ENCODE measurements at regions not wholly inside any gene's neighbourhood (a gene's known extent, or its start where the extent isn't known, plus 50 kb on each side); places are given as distances from the start of the nearest gene placed in this dataset.

DNA sequence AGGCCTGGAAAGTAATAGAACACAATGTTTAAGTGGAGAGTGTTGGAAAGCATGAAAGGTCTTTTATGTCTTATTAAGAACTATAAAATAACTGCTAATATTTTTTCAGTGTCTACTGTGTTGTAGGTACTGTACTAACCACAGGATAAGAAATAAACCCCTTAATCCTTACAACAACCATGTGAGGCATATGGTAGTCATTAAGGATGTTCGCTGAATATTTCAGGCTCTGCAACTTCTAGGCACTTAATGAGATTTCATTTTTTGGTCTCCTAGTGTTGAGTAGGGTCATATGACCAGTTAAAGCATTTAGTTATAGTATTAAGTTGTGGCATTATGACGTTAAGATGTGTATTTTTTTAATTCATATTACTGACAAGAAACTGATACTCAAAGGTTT, 346.6 kb upstream of the KCNH7 start:
- intact Hi-C loops (cut with DNase I; ENCODE audit: low total_unique reads): loop anchor here (10.0 kb wide), 1 partner anchor 1290 kb away; no protein-coding TSS in a partner anchor
- no peaks in the 10 kb centered on the region for H3K36me3 ChIP-seq
- no peak overlapping the region for H3K27ac ChIP-seq
- H3K4me3 ChIP-seq: no peak overlapping the region
- no peaks in the 10 kb centered on the region for H3K4me1 ChIP-seq
- H3K27me3 ChIP-seq: no peaks in the 10 kb centered on the region
- ATAC-seq (no peak), DNase-seq (no peak)
- no peak for TF ChIP-seq POLR2A (IDR thresholded peaks at IDR 0.05)
- TF ChIP-seq, protein P1, sequence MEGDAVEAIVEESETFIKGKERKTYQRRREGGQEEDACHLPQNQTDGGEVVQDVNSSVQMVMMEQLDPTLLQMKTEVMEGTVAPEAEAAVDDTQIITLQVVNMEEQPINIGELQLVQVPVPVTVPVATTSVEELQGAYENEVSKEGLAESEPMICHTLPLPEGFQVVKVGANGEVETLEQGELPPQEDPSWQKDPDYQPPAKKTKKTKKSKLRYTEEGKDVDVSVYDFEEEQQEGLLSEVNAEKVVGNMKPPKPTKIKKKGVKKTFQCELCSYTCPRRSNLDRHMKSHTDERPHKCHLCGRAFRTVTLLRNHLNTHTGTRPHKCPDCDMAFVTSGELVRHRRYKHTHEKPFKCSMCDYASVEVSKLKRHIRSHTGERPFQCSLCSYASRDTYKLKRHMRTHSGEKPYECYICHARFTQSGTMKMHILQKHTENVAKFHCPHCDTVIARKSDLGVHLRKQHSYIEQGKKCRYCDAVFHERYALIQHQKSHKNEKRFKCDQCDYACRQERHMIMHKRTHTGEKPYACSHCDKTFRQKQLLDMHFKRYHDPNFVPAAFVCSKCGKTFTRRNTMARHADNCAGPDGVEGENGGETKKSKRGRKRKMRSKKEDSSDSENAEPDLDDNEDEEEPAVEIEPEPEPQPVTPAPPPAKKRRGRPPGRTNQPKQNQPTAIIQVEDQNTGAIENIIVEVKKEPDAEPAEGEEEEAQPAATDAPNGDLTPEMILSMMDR (IDR thresholded peaks at IDR 0.05 in 4 of 5, conservative IDR thresholded peaks at IDR 0.05 in 1 of 5): no peak
- H3K9me3 ChIP-seq: no peaks in the 10 kb centered on the region
- in situ Hi-C loops (cut with MboI; ENCODE audit: low sequenced_read_pairs in 4 of 4): loop anchor here in 1 of 4 donors (25.0 kb wide), 1 partner anchor 1302 kb away; no protein-coding TSS in a partner anchor

DNA sequence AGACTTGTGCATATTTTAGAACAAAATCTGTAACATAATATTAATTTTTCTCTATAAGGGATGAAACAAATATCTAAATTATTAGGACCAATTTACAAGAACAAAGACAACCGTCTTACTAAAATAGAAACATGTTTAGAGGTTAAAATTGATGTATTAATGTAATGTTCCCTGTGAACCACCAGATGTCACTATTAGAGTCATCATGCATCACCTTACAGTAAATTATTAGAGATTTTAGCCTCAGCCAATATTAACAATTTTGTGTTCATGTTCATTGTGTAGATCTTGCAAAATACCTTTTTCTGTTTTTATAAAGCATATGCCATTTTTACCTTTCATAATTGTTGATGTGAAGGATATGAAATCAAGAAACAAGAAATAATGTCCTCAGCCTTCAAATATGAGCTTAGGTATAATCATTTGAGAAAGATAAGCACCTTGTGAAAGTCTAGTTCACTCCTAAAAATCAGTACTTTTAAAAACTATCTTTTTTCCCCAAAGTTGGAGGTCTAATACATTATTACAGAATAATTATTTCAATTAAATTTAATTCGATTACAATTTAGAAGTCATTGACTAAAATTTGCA, 344.3 kb upstream of the KCNH7 start:
- H3K9me3 ChIP-seq: no peaks in the 10 kb centered on the region
- no peak overlapping the region for H3K4me3 ChIP-seq
- TF ChIP-seq, protein P1 (IDR thresholded peaks at IDR 0.05 in 4 of 5, conservative IDR thresholded peaks at IDR 0.05 in 1 of 5): peak in 3 of 5 experiments; percentile 22 to 53 (median 36)
- no peak for TF ChIP-seq POLR2A (IDR thresholded peaks at IDR 0.05)
- H3K4me1 ChIP-seq: no peaks in the 10 kb centered on the region
- no peak for ATAC-seq
- H3K27me3 ChIP-seq: no peaks in the 10 kb centered on the region
- intact Hi-C loops (cut with DNase I; ENCODE audit: low total_unique reads) (loop anchor here (10.0 kb wide), 1 partner anchor 1292 kb away; no protein-coding TSS in a partner anchor), in situ Hi-C loops (cut with MboI; ENCODE audit: low sequenced_read_pairs in 4 of 4) (loop anchor here in 1 of 4 donors (25.0 kb wide), 1 partner anchor 1304 kb away; no protein-coding TSS in a partner anchor)
- no peak for DNase-seq
- no peaks in the 10 kb centered on the region for H3K36me3 ChIP-seq
- no peak overlapping the region for H3K27ac ChIP-seq

DNA sequence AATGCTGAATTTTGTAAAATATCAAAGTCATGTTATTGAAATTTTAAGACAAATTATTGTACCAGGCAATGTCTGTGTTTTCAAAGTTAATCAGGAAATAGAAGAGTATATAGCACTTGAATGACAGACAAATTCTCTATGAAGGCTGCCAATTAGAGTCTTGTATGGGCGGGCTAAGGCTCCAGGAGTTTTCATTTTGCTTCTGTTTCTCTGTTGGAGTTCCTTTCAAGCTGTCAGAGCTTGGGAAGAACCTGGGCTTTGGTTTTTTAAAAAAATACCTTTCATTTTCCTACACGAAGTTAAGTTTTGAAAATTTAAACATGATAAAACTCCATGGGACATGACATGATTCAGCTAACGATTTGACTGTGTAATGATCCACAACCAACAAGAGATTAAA, 339.0 kb upstream of the KCNH7 start:
- no peak for ATAC-seq
- no peaks in the 10 kb centered on the region for H3K4me1 ChIP-seq
- no peak overlapping the region for H3K27ac ChIP-seq
- in situ Hi-C loops (cut with MboI; ENCODE audit: low sequenced_read_pairs in 4 of 4): loop anchor here in 1 of 4 donors (25.0 kb wide), 1 partner anchor 1310 kb away; no protein-coding TSS in a partner anchor
- no peak for TF ChIP-seq POLR2A (IDR thresholded peaks at IDR 0.05)
- TF ChIP-seq, protein P1 (IDR thresholded peaks at IDR 0.05 in 4 of 5, conservative IDR thresholded peaks at IDR 0.05 in 1 of 5): no peak
- intact Hi-C loops (cut with DNase I; ENCODE audit: low total_unique reads): no loop called here
- H3K4me3 ChIP-seq: no peak overlapping the region
- H3K36me3 ChIP-seq: no peaks in the 10 kb centered on the region
- H3K27me3 ChIP-seq: no peaks in the 10 kb centered on the region
- no peak for DNase-seq
- no peaks in the 10 kb centered on the region for H3K9me3 ChIP-seq

DNA sequence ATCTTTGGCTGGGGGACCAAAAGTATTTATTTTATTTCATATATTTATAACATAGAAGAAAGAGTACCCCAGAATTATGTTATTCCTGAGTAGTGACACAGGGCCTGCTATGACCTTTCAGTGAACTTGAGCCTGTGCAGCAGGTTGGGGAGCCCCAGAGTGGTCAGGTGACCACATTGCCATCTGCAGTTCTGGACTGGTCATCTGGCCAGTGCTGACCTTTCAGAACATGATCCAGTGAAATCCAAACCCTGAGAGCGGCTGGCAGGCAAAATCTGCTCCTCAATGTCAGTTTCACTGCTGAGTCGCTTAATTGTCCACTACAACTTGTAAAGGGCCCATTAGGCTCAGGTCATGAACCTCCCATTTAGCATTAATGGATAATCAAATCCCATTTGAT, 336.7 kb upstream of the KCNH7 start:
- DNase-seq (peak in 1 of 2 donors; percentile 56), ATAC-seq (peak; percentile 58 to 91)
- intact Hi-C loops (cut with DNase I; ENCODE audit: low total_unique reads) (no loop called here), in situ Hi-C loops (cut with MboI; ENCODE audit: low sequenced_read_pairs in 4 of 4) (loop anchor here in 1 of 4 donors (25.0 kb wide), 1 partner anchor 1312 kb away; no protein-coding TSS in a partner anchor)
- Histone ChIP-seq H3K9me3 (no peaks in the 10 kb centered on the region), H3K27ac (no peak overlapping the region), H3K36me3 (no peaks in the 10 kb centered on the region), H3K27me3 (no peaks in the 10 kb centered on the region), H3K4me3 (no peak overlapping the region), H3K4me1 (no peaks in the 10 kb centered on the region)
- TF ChIP-seq, protein P1 (IDR thresholded peaks at IDR 0.05 in 4 of 5, conservative IDR thresholded peaks at IDR 0.05 in 1 of 5): no peak
- no peak for TF ChIP-seq POLR2A (IDR thresholded peaks at IDR 0.05)
